ENCODE measurements at regions not wholly inside any gene's neighbourhood (a gene's known extent, or its start where the extent isn't known, plus 50 kb on each side); places are given as distances from the start of the nearest gene placed in this dataset.

DNA sequence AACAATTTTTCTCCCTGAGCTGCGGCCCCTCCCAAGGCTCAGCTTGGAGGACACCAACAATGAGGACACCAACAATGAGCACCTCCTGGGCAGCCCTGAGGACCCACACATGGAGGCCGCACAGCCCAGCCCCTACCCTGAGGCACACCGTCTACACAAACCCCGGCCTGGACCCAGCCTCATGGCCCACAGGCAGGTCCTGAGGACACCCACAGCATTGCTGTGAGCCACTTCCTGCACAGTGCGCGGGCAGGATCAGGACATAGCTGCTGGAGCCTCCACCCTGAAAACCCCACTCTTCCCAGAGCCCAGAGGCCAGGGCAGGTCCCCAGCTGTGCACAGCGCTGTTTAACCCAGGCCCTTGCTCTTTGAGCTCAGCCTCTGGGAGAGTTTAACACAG, 194.3 kb downstream of the RTP5 start:
- TF ChIP-seq, protein P1, sequence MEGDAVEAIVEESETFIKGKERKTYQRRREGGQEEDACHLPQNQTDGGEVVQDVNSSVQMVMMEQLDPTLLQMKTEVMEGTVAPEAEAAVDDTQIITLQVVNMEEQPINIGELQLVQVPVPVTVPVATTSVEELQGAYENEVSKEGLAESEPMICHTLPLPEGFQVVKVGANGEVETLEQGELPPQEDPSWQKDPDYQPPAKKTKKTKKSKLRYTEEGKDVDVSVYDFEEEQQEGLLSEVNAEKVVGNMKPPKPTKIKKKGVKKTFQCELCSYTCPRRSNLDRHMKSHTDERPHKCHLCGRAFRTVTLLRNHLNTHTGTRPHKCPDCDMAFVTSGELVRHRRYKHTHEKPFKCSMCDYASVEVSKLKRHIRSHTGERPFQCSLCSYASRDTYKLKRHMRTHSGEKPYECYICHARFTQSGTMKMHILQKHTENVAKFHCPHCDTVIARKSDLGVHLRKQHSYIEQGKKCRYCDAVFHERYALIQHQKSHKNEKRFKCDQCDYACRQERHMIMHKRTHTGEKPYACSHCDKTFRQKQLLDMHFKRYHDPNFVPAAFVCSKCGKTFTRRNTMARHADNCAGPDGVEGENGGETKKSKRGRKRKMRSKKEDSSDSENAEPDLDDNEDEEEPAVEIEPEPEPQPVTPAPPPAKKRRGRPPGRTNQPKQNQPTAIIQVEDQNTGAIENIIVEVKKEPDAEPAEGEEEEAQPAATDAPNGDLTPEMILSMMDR (IDR thresholded peaks at IDR 0.05; ENCODE audit: insufficient read depth in 1 of 2, low read depth in 1 of 2, low read length in 1 of 2, severe bottlenecking in 1 of 2, unreplicated experiment in 1 of 2): no peak
- Mint-ChIP-seq H3K9me3 (ENCODE audit: unreplicated experiment) (no peaks in the 10 kb centered on the region), H3K4me3 (ENCODE audit: unreplicated experiment) (no peak overlapping the region), H3K36me3 (ENCODE audit: insufficient read depth, unreplicated experiment) (no peaks in the 10 kb centered on the region), H3K27me3 (ENCODE audit: insufficient read depth, unreplicated experiment) (peaks cover 5% of the 10 kb centered on the region), H3K27ac (ENCODE audit: unreplicated experiment) (no peak overlapping the region), H3K4me1 (ENCODE audit: low read depth, unreplicated experiment) (no peaks in the 10 kb centered on the region)
- H3K9me3 ChIP-seq: no peaks in the 10 kb centered on the region
- no peaks in the 10 kb centered on the region for H3K27me3 ChIP-seq (replicated peaks; ENCODE audit: control insufficient read depth, insufficient read depth, low read length)
- no peak for DNase-seq
- no TSS peak for BruUV-seq (replicated peaks)
- intact Hi-C loops (cut with micrococcal nuclease; ENCODE audit: unreplicated experiment): no loop called here
- ChIA-PET CTCF (no interaction called here), POLR2A (no interaction called here)
- no peaks in the 10 kb centered on the region for H3K4me1 ChIP-seq
- H3K36me3 ChIP-seq (ENCODE audit: control insufficient read depth, insufficient read depth, low read length): no peaks in the 10 kb centered on the region
- no peak overlapping the region for H3K4me3 ChIP-seq (ENCODE audit: low read depth, low read length)

DNA sequence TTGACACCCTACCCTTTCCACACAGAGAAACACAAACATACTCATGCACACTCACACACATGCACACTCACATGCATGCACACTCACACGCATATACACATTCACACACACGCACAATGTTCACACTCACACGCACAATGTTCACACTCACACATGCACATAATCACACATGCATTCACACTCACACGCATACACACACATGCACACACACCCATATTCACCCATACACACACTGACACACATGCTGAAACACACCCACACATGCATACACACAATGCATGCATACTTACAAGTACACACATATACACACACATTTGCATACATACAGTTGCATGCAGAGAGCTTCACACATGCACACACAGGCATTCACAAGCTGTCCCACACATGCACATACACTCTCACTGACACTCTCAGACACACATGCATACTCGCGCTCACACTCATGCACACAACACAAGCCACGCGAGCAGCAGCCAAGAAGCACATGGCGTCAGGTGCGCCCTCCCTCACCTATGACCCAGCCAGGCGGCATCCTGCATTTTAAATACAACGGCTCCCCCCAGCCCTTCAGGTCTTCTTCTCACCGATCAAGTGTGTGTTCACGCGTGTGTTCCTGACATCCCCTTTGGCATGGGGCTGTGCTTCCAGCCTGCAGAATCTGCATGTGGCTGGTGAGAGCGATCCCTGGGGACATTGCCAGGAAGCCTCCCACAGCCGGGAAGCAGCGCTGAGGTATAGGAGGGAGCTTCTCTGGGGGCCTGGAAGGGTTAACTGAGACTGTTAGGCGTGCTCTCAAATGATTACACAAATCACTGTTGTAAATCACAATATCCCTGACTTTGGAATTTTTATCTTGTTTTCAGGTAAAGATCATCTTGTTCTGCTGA, 195.1 kb downstream of the RTP5 start:
- CTCF ChIA-PET: no interaction called here
- Histone ChIP-seq H3K4me1 (no peaks in the 10 kb centered on the region), H3K4me3 (ENCODE audit: low read depth, low read length) (no peak overlapping the region), H3K36me3 (ENCODE audit: control insufficient read depth, insufficient read depth, low read length) (no peaks in the 10 kb centered on the region), H3K9me3 (no peaks in the 10 kb centered on the region), H3K27me3 (replicated peaks; ENCODE audit: control insufficient read depth, insufficient read depth, low read length) (no peaks in the 10 kb centered on the region)
- intact Hi-C loops (cut with micrococcal nuclease; ENCODE audit: unreplicated experiment): no loop called here
- Mint-ChIP-seq H3K36me3 (ENCODE audit: insufficient read depth, unreplicated experiment) (no peaks in the 10 kb centered on the region), H3K9me3 (ENCODE audit: unreplicated experiment) (no peaks in the 10 kb centered on the region), H3K4me3 (ENCODE audit: unreplicated experiment) (no peak overlapping the region), H3K27me3 (ENCODE audit: insufficient read depth, unreplicated experiment) (peaks cover 5% of the 10 kb centered on the region), H3K4me1 (ENCODE audit: low read depth, unreplicated experiment) (no peaks in the 10 kb centered on the region), H3K27ac (ENCODE audit: unreplicated experiment) (no peak overlapping the region)
- POLR2A ChIA-PET: no interaction called here
- DNase-seq: no peak
- TF ChIP-seq, protein P1 (IDR thresholded peaks at IDR 0.05; ENCODE audit: insufficient read depth in 1 of 2, low read depth in 1 of 2, low read length in 1 of 2, severe bottlenecking in 1 of 2, unreplicated experiment in 1 of 2): no peak
- no TSS peak for BruUV-seq (replicated peaks)

DNA sequence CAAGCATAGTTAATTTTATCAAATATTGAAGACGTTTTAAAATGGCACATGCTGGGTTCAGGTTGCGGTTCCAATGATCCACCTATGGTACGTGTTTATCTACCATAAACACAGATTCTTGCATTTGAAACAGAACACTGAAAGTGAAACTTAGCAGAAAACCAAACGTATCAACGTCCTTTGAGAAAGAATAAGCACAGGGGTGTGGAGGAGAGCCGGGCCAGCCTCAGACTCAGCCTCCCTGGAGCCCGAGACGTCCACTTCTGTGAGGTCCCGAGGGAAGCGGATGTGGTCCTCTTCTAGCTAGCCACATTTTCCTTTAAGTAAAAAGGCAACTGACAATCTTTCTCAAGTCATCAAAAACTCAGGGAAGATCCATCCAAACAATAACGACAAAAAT, 195.9 kb downstream of the RTP5 start:
- no peaks in the 10 kb centered on the region for H3K36me3 ChIP-seq (ENCODE audit: control insufficient read depth, insufficient read depth, low read length)
- no peak for DNase-seq
- Mint-ChIP-seq H3K36me3 (ENCODE audit: insufficient read depth, unreplicated experiment) (no peaks in the 10 kb centered on the region), H3K9me3 (ENCODE audit: unreplicated experiment) (no peaks in the 10 kb centered on the region), H3K4me1 (ENCODE audit: low read depth, unreplicated experiment) (no peaks in the 10 kb centered on the region), H3K27ac (ENCODE audit: unreplicated experiment) (no peak overlapping the region), H3K4me3 (ENCODE audit: unreplicated experiment) (no peak overlapping the region), H3K27me3 (ENCODE audit: insufficient read depth, unreplicated experiment) (peaks cover 5% of the 10 kb centered on the region)
- TF ChIP-seq, protein P1 (IDR thresholded peaks at IDR 0.05; ENCODE audit: insufficient read depth in 1 of 2, low read depth in 1 of 2, low read length in 1 of 2, severe bottlenecking in 1 of 2, unreplicated experiment in 1 of 2): no peak
- H3K4me3 ChIP-seq (ENCODE audit: low read depth, low read length): no peak overlapping the region
- POLR2A ChIA-PET: no interaction called here
- no peaks in the 10 kb centered on the region for H3K9me3 ChIP-seq
- no TSS peak for BruUV-seq (replicated peaks)
- CTCF ChIA-PET: no interaction called here
- intact Hi-C loops (cut with micrococcal nuclease; ENCODE audit: unreplicated experiment): no loop called here
- no peaks in the 10 kb centered on the region for H3K4me1 ChIP-seq
- H3K27me3 ChIP-seq (replicated peaks; ENCODE audit: control insufficient read depth, insufficient read depth, low read length): no peaks in the 10 kb centered on the region
